ENCODE measurements at regions not wholly inside any gene's neighbourhood (a gene's known extent, or its start where the extent isn't known, plus 50 kb on each side); places are given as distances from the start of the nearest gene placed in this dataset.

DNA sequence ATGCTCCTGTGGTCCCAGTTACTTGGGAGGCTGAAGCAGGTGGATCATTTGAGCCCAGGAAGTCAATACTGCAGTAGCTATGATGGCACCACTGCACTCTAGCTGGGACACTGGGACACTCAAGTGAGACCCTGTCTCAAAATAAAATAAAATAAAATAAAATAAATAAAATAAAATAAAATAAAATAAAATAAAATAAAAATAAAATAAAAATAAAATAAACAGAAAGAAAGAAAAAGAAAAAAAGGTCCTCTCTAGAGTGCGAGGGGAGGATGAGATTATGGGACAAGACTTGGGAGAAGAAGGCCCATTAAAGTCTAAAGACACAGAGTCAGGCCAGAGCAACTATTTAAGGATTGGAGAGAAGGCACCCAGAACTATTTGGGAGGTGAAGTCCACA lies 172.5 kb downstream of the IER5 start (continued):
- no peak for TF ChIP-seq ZNF121 (tag by site-specific recombination; IDR thresholded peaks at IDR 0.05)
- TF ChIP-seq, protein P1, sequence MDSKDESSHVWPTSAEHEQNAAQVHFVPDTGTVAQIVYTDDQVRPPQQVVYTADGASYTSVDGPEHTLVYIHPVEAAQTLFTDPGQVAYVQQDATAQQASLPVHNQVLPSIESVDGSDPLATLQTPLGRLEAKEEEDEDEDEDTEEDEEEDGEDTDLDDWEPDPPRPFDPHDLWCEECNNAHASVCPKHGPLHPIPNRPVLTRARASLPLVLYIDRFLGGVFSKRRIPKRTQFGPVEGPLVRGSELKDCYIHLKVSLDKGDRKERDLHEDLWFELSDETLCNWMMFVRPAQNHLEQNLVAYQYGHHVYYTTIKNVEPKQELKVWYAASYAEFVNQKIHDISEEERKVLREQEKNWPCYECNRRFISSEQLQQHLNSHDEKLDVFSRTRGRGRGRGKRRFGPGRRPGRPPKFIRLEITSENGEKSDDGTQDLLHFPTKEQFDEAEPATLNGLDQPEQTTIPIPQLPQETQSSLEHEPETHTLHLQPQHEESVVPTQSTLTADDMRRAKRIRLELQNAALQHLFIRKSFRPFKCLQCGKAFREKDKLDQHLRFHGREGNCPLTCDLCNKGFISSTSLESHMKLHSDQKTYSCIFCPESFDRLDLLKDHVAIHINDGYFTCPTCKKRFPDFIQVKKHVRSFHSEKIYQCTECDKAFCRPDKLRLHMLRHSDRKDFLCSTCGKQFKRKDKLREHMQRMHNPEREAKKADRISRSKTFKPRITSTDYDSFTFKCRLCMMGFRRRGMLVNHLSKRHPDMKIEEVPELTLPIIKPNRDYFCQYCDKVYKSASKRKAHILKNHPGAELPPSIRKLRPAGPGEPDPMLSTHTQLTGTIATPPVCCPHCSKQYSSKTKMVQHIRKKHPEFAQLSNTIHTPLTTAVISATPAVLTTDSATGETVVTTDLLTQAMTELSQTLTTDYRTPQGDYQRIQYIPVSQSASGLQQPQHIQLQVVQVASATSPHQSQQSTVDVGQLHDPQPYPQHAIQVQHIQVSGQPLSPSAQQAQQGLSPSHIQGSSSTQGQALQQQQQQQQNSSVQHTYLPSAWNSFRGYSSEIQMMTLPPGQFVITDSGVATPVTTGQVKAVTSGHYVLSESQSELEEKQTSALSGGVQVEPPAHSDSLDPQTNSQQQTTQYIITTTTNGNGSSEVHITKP (tag by site-specific recombination; IDR thresholded peaks at IDR 0.05): no peak
- no peak for TF ChIP-seq GLI4 (tag by site-specific recombination; IDR thresholded peaks at IDR 0.05)
- no peak for TF ChIP-seq ZNF423 (tag by site-specific recombination; IDR thresholded peaks at IDR 0.05)
- TF ChIP-seq BCL11A (tag by site-specific recombination; IDR thresholded peaks at IDR 0.05; ENCODE audit: low read depth): no peak
- no peak for TF ChIP-seq ZFHX2 (tag by site-specific recombination; conservative IDR thresholded peaks at IDR 0.05)

DNA sequence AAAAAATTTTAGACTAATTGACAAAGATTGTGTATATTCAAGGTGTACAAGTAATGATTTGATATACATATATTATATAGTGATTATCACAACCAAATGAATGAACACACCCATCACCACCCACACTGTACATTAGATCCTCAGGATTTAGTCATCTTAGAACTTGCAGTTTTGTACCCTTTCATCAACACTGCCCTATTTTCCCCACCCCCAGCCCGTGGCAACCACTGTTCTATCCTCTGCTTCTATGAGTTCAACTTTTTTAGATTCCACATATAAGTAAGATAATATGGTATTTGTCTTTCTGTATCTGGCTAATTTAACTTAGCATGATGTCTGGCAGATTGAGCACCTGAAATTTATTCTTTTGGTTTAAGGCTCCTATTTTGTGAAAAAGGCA lies 173.6 kb downstream of the IER5 start:
- ChIA-PET CTCF (no interaction called here), POLR2A (no interaction called here)
- no peak overlapping the region for H3K27ac ChIP-seq (ENCODE audit: extremely low read depth, low read depth, low read length)
- no peaks in the 10 kb centered on the region for H3K36me3 ChIP-seq (ENCODE audit: control insufficient read depth in 2 of 2, insufficient read depth in 1 of 2, low read length in 2 of 2)
- H3K9me3 ChIP-seq (ENCODE audit: control insufficient read depth, insufficient read depth, low read depth, low read length): no peaks in the 10 kb centered on the region
- no peak overlapping the region for H3K4me3 ChIP-seq (ENCODE audit: low read depth, low read length)
- H3K4me1 ChIP-seq (ENCODE audit: control insufficient read depth, insufficient read depth, low read length): no peaks in the 10 kb centered on the region
- no peak for TF ChIP-seq ZNF302 (tag by site-specific recombination; IDR thresholded peaks at IDR 0.05; ENCODE audit: low read depth)
- TF ChIP-seq OVOL3 (tag by site-specific recombination; IDR thresholded peaks at IDR 0.05): no peak
- TF ChIP-seq ZNF138 (tag by site-specific recombination; IDR thresholded peaks at IDR 0.05; ENCODE audit: borderline replicate concordance): no peak
- TF ChIP-seq ZNF133 (tag by site-specific recombination; IDR thresholded peaks at IDR 0.05): no peak
- no peak for TF ChIP-seq RBAK (tag by site-specific recombination; IDR thresholded peaks at IDR 0.05)
- no peak for TF ChIP-seq ZNF292 (tag by site-specific recombination; IDR thresholded peaks at IDR 0.05; ENCODE audit: borderline replicate concordance, low read depth)
- TF ChIP-seq ZNF48 (tag by site-specific recombination; IDR thresholded peaks at IDR 0.05): no peak
- no peak for TF ChIP-seq ZNF560 (tag by site-specific recombination; IDR thresholded peaks at IDR 0.05; ENCODE audit: borderline replicate concordance)
- TF ChIP-seq ZNF423 (tag by site-specific recombination; IDR thresholded peaks at IDR 0.05): no peak
- TF ChIP-seq ZNF670 (tag by site-specific recombination; IDR thresholded peaks at IDR 0.05; ENCODE audit: low read depth): no peak
- no peak for TF ChIP-seq SCRT1 (tag by site-specific recombination; IDR thresholded peaks at IDR 0.05; ENCODE audit: borderline replicate concordance)
- TF ChIP-seq ZFP3 (tag by site-specific recombination; IDR thresholded peaks at IDR 0.05; ENCODE audit: low read depth): no peak
- TF ChIP-seq SCRT2 (tag by site-specific recombination; IDR thresholded peaks at IDR 0.05): no peak
- TF ChIP-seq, protein P2, sequence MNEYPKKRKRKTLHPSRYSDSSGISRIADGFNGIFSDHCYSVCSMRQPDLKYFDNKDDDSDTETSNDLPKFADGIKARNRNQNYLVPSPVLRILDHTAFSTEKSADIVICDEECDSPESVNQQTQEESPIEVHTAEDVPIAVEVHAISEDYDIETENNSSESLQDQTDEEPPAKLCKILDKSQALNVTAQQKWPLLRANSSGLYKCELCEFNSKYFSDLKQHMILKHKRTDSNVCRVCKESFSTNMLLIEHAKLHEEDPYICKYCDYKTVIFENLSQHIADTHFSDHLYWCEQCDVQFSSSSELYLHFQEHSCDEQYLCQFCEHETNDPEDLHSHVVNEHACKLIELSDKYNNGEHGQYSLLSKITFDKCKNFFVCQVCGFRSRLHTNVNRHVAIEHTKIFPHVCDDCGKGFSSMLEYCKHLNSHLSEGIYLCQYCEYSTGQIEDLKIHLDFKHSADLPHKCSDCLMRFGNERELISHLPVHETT (tag by site-specific recombination; IDR thresholded peaks at IDR 0.05): no peak
- no peak for TF ChIP-seq GLIS1 (tag by site-specific recombination; IDR thresholded peaks at IDR 0.05)
- TF ChIP-seq ZNF701 (tag by site-specific recombination; IDR thresholded peaks at IDR 0.05): no peak
- TF ChIP-seq ZNF16 (tag by site-specific recombination; IDR thresholded peaks at IDR 0.05; ENCODE audit: low read depth): no peak

DNA sequence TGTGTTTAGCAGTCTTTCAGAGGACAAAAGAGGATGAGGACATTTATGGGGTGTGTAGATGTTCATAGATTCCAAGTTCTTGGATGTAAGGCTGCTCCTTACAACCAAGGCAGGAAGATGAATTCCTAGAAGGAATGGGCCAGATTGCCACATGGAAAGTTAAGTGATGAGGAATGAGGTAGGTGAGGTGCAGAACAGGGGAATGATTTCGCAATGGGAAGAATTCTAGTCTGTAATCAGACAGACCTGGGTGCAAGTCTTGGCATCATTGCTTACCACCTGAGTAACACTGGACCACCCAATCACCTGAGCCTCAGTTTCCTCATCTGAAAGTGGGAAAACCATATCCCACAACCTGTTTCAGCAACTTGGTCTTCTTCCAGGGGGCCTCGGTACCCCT lies 174.9 kb downstream of the IER5 start:
- ChIA-PET POLR2A (no interaction called here), CTCF (no interaction called here)
- Histone ChIP-seq H3K36me3 (ENCODE audit: control insufficient read depth in 2 of 2, insufficient read depth in 1 of 2, low read length in 2 of 2) (no peaks in the 10 kb centered on the region), H3K4me3 (ENCODE audit: low read depth, low read length) (no peak overlapping the region), H3K4me1 (ENCODE audit: control insufficient read depth, insufficient read depth, low read length) (no peaks in the 10 kb centered on the region), H3K27ac (ENCODE audit: extremely low read depth, low read depth, low read length) (no peak overlapping the region), H3K9me3 (ENCODE audit: control insufficient read depth, insufficient read depth, low read depth, low read length) (no peaks in the 10 kb centered on the region)
- TF ChIP-seq ZNF433 (tag by site-specific recombination; IDR thresholded peaks at IDR 0.05; ENCODE audit: low read depth) (no peak), ZNF621 (tag by site-specific recombination; IDR thresholded peaks at IDR 0.05) (no peak), ZNF184 (tag by site-specific recombination; IDR thresholded peaks at IDR 0.05) (no peak), ZNF248 (tag by site-specific recombination; IDR thresholded peaks at IDR 0.05) (no peak), ZFP37 (tag by site-specific recombination; IDR thresholded peaks at IDR 0.05) (no peak), ZNF175 (tag by site-specific recombination; IDR thresholded peaks at IDR 0.05) (no peak)
- TF ChIP-seq, protein P3, sequence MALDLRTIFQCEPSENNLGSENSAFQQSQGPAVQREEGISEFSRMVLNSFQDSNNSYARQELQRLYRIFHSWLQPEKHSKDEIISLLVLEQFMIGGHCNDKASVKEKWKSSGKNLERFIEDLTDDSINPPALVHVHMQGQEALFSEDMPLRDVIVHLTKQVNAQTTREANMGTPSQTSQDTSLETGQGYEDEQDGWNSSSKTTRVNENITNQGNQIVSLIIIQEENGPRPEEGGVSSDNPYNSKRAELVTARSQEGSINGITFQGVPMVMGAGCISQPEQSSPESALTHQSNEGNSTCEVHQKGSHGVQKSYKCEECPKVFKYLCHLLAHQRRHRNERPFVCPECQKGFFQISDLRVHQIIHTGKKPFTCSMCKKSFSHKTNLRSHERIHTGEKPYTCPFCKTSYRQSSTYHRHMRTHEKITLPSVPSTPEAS (tag by site-specific recombination; IDR thresholded peaks at IDR 0.05): 0 out of 2 replicates have a peak, but pooled peaks have one; percentile 35
- TF ChIP-seq, protein P4, sequence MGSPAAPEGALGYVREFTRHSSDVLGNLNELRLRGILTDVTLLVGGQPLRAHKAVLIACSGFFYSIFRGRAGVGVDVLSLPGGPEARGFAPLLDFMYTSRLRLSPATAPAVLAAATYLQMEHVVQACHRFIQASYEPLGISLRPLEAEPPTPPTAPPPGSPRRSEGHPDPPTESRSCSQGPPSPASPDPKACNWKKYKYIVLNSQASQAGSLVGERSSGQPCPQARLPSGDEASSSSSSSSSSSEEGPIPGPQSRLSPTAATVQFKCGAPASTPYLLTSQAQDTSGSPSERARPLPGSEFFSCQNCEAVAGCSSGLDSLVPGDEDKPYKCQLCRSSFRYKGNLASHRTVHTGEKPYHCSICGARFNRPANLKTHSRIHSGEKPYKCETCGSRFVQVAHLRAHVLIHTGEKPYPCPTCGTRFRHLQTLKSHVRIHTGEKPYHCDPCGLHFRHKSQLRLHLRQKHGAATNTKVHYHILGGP (tag by site-specific recombination; IDR thresholded peaks at IDR 0.05): peak; percentile 50; the same call in 1 of the 2 replicates
